ENCODE measurements at regions not wholly inside any gene's neighbourhood (a gene's known extent, or its start where the extent isn't known, plus 50 kb on each side); places are given as distances from the start of the nearest gene placed in this dataset.

DNA sequence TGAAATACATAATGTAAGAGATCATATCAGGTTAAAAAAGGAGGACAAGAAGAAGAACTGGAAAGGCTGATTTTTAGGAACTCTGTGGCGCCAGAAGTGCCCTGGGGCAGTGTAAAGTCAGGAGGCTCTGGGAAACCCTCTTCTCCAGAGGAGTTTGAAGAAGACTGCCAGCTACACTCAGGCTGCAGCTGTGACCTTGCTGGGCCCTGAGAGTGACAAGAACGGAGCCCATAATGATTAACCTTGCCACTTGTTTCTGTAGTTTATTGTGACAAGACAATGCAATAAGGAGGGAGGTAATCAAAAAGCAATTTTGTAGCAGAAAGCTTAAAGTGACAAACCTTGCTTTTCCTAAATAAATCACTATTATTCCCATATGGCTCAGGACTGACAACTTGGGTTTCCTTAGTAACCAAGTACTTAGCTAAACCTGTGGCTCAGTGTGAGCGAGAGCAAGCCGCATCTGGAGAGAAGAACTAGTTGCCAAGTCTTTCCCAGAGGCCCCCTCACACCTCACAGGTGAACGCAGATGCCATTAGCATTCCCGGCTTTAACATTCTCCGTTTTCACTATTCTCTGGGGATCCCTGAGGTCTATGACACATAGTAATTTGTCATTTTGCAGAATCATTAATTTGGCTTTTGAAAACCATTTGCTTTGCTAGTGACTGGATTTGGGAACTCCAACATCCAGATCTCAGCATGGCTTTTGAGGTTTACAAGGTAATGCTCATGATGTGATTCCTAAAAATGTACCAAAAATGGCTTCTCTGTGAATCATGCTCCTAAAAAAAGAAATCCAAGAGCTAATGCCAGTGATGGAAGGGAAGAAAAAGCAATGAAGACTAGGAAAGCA, 115.9 kb downstream of the OMA1 start:
- 75 to 78% methylated on average over 7 of the region's 7 CpGs for WGBS, 2 donors
- Histone ChIP-seq H3K27me3 (no peaks in the 10 kb centered on the region), H3K4me3 (no peak overlapping the region), H3K36me3 (no peaks in the 10 kb centered on the region), H3K4me1 (no peaks in the 10 kb centered on the region), H3K9me3 (no peaks in the 10 kb centered on the region), H3K27ac (no peak overlapping the region)
- no peak for DNase-seq
- intact Hi-C loops (cut with DNase I), result no loop called here
- TF ChIP-seq, protein P1, sequence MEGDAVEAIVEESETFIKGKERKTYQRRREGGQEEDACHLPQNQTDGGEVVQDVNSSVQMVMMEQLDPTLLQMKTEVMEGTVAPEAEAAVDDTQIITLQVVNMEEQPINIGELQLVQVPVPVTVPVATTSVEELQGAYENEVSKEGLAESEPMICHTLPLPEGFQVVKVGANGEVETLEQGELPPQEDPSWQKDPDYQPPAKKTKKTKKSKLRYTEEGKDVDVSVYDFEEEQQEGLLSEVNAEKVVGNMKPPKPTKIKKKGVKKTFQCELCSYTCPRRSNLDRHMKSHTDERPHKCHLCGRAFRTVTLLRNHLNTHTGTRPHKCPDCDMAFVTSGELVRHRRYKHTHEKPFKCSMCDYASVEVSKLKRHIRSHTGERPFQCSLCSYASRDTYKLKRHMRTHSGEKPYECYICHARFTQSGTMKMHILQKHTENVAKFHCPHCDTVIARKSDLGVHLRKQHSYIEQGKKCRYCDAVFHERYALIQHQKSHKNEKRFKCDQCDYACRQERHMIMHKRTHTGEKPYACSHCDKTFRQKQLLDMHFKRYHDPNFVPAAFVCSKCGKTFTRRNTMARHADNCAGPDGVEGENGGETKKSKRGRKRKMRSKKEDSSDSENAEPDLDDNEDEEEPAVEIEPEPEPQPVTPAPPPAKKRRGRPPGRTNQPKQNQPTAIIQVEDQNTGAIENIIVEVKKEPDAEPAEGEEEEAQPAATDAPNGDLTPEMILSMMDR (IDR thresholded peaks at IDR 0.05), result no peak
- TF ChIP-seq POLR2A (IDR thresholded peaks at IDR 0.05), result no peak

DNA sequence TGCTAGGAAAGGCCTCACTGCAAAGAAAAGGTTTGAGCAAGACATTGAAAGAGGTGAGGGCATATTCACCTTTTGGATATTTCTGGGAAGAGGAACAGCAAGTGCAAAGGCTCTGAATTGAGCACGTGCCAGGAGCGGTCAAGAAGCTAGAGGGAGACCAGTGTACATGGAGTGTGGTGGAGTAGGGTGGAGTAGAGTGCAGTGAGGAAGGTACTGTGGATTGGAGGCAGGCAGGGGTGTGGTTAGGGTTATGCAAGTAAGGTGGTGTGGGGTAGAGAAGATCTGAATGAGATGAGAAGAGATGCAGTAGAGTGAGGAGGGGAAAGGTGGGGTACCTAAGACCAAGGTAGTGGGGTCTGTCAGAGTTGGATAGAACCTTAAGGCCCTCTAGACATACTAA, 119.6 kb downstream of the OMA1 start:
- Histone ChIP-seq H3K9me3 (no peaks in the 10 kb centered on the region), H3K27me3 (no peaks in the 10 kb centered on the region), H3K4me1 (no peaks in the 10 kb centered on the region), H3K36me3 (no peaks in the 10 kb centered on the region), H3K4me3 (no peak overlapping the region), H3K27ac (no peak overlapping the region)
- DNase-seq, result no peak
- WGBS, 2 donors, result 88 to 89% methylated on average over 2 of the region's 2 CpGs
- intact Hi-C loops (cut with DNase I), result no loop called here
- TF ChIP-seq, protein P1 (IDR thresholded peaks at IDR 0.05), result no peak
- TF ChIP-seq POLR2A (IDR thresholded peaks at IDR 0.05), result no peak

DNA sequence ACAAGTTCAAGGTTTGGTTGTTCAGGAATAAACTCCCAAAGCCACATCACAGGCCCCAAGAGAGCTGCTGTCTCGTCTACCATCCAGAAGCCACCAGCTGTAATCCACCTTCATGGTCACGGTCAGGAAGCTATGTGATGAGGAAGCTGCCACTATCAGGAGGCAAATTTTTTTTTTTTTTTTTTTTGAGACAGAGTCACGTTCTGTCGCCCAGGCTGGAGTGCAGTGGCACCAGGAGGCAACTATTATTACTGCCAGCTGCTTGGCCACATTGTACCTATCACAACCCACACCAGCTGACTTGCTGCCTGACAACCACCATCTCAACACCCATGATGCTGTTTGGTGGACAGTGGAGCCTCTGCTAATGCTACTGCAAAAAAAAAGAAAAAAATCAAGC, 124.1 kb downstream of the OMA1 start:
- Histone ChIP-seq H3K27me3 (no peaks in the 10 kb centered on the region), H3K27ac (no peak overlapping the region), H3K36me3 (no peaks in the 10 kb centered on the region), H3K9me3 (no peaks in the 10 kb centered on the region), H3K4me1 (no peaks in the 10 kb centered on the region), H3K4me3 (no peak overlapping the region)
- intact Hi-C loops (cut with DNase I), result no loop called here
- DNase-seq, result no peak
- TF ChIP-seq, protein P1 (IDR thresholded peaks at IDR 0.05), result no peak
- no peak for TF ChIP-seq POLR2A (IDR thresholded peaks at IDR 0.05)
- 81 to 95% methylated on average over 3 to 4 of the region's 4 CpGs for WGBS, 2 donors

DNA sequence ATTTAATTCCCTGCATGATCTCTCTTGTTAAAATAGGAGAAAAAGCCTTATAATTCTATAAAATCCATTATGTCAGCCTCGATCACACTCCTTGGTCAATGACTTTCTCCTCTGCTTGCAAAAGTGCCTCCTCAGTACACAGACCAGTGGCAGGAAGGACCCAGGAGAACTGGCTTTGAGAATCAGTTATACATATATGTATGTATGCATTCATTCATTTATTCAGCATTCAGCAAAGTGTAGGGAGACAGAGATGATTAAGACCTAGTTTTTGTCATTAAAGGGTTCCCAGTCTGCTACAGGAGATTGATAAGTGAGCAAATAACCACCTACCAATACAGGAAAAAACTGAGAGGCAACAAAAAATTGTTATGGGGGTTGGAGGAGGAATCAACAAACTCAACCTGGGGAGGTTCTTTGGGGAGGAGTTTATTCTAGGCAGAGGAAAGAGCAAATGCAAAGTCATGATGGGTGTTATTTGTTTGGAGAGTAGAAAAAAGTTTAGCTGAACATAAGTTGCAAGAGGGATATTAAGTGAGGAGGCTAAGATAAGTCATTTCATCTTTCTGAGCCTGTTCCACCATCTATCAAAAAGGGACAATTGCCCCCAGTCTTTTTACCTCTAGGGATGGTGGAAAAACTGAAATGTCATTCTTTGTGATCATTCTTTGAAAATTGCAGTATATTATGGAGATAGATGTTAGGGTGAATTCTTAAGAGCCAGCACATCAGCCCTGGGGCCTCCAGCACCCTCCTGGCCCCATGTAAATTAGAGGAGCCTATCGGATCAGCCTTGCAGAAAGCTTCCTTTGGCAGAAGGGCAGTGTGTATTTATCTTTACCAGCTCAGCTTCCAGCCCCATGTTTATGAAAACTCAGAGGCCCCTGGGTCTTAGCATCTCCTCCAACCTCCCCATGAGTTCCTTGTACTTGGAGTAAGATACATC, 128.0 kb downstream of the OMA1 start:
- intact Hi-C loops (cut with DNase I), result no loop called here
- Histone ChIP-seq H3K4me3 (no peak overlapping the region), H3K4me1 (no peaks in the 10 kb centered on the region), H3K27me3 (no peaks in the 10 kb centered on the region), H3K9me3 (no peaks in the 10 kb centered on the region), H3K36me3 (no peaks in the 10 kb centered on the region), H3K27ac (no peak overlapping the region)
- WGBS, 2 donors, result 54 to 89% methylated on average over 2 of the region's 2 CpGs
- no peak for TF ChIP-seq POLR2A (IDR thresholded peaks at IDR 0.05)
- TF ChIP-seq, protein P1 (IDR thresholded peaks at IDR 0.05), result no peak
- DNase-seq, result no peak

DNA sequence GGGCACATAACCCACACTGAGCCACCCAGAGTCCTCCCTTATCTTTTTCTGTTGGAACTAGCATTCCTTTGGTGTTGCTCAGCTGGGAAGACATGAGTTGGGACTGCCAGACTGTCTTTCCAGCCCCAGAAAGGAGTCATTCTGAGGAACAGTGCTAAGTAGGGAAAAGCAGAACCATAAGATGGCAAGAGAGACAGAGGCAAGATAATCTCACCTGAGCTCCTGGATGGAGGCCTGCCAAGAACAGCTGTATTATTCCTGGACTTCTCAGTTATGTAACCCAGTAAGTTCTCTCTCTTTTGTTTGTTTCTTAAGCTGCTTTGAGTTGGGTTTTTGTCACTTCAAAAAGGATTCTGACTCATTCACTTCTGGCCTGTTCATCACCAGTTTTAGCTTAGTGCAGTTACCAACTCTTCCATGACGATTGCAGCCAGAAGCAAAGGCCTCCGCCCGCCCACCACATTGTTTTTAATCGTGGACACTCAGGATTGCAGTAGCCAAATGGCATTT, 134.4 kb downstream of the OMA1 start:
- TF ChIP-seq POLR2A (IDR thresholded peaks at IDR 0.05), result no peak
- TF ChIP-seq, protein P1 (IDR thresholded peaks at IDR 0.05), result no peak
- no peak for DNase-seq
- intact Hi-C loops (cut with DNase I), result no loop called here
- Histone ChIP-seq H3K36me3 (no peaks in the 10 kb centered on the region), H3K4me3 (no peak overlapping the region), H3K27me3 (no peaks in the 10 kb centered on the region), H3K4me1 (peaks cover 0 to 14% (median 0%) of the 10 kb centered on the region in 3 donors), H3K9me3 (no peaks in the 10 kb centered on the region), H3K27ac (no peak overlapping the region)
- WGBS, 2 donors, result 33 to 36% methylated on average over 4 of the region's 4 CpGs
